Keratinocyte (primary cell): ENCODE measurements at regions not wholly inside any gene's neighbourhood (a gene's known extent, or its start where the extent isn't known, plus 50 kb on each side); places are given as distances from the start of the nearest gene placed in this dataset.

ENCODE experiments used
- EZH2 ChIP-seq: IDR thresholded peaks from one replicate; pipeline ENCODE4 v1.6.1; 2012; ENCODE audit warnings: inconsistent platforms, mild to moderate bottlenecking, low read length, moderate library complexity
- TF ChIP-seq, protein P1 (sequence below), 3 experiments: IDR thresholded peaks in 1 of 3; conservative IDR thresholded peaks in 1 of 3; optimal IDR thresholded peaks in 1 of 3; 2 replicates in 2 of 3; 3 replicates in 1 of 3; pipeline versions ENCODE3 to v1.5.1; 2011; ENCODE audit warnings: low read length in 3 of 3, mild to moderate bottlenecking in 3 of 3, moderate library complexity in 2 of 3, control low read depth in 1 of 3, inconsistent platforms in 1 of 3; ENCODE audit not compliant: insufficient read depth in 2 of 3; ENCODE audit errors: extremely low read depth in 1 of 3

GRCh38 chr2:228614741-228615140, 433.3 kb upstream of the SPHKAP start:
- TF ChIP-seq, protein P1, sequence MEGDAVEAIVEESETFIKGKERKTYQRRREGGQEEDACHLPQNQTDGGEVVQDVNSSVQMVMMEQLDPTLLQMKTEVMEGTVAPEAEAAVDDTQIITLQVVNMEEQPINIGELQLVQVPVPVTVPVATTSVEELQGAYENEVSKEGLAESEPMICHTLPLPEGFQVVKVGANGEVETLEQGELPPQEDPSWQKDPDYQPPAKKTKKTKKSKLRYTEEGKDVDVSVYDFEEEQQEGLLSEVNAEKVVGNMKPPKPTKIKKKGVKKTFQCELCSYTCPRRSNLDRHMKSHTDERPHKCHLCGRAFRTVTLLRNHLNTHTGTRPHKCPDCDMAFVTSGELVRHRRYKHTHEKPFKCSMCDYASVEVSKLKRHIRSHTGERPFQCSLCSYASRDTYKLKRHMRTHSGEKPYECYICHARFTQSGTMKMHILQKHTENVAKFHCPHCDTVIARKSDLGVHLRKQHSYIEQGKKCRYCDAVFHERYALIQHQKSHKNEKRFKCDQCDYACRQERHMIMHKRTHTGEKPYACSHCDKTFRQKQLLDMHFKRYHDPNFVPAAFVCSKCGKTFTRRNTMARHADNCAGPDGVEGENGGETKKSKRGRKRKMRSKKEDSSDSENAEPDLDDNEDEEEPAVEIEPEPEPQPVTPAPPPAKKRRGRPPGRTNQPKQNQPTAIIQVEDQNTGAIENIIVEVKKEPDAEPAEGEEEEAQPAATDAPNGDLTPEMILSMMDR (optimal IDR thresholded peaks at IDR 0.05 in 1 of 3, IDR thresholded peaks at IDR 0.05 in 1 of 3, conservative IDR thresholded peaks at IDR 0.05 in 1 of 3; ENCODE audit: extremely low read depth in 1 of 3, insufficient read depth in 2 of 3, low read length in 3 of 3), result no peak
- no peak for TF ChIP-seq EZH2
